RWPE2 (cell line): ENCODE measurements at regions not wholly inside any gene's neighbourhood (a gene's known extent, or its start where the extent isn't known, plus 50 kb on each side); places are given as distances from the start of the nearest gene placed in this dataset.

Experiments used
- ATAC-seq: fragments of 200-7000 bp; cut with Tn5 transposase; 3 replicates; pipeline ENCODE4 v1.9.1; 2021; ENCODE audit warnings: low read depth
- DNase-seq: peaks from one replicate; pipeline ENCODE4 v3.0.0-alpha.2; 2020; ENCODE audit warnings: low spot score
- H3K27ac ChIP-seq: fragments of 450-650 bp; 2 replicates; pipeline ENCODE4 v1.5.1; 2017; ENCODE audit warnings: mild to moderate bottlenecking; ENCODE audit not compliant: poor library complexity, severe bottlenecking
- H3K27me3 ChIP-seq: fragments of 250-450 bp; sonication (Bioruptor Pico); 2 replicates; pipeline ENCODE4 v1.5.1; 2021; ENCODE audit warnings: mild to moderate bottlenecking, moderate library complexity; ENCODE audit not compliant: insufficient read depth, poor library complexity, severe bottlenecking
- H3K36me3 ChIP-seq: fragments of 250-450 bp; sonication (Bioruptor Pico); 2 replicates; pipeline ENCODE4 v1.5.1; 2020; ENCODE audit warnings: low read depth, mild to moderate bottlenecking, moderate library complexity
- H3K4me1 ChIP-seq: fragments of 250-450 bp; sonication (Bioruptor Pico); 2 replicates; pipeline ENCODE4 v1.5.1; 2021; ENCODE audit warnings: mild to moderate bottlenecking, moderate library complexity; ENCODE audit not compliant: insufficient read depth, poor library complexity, severe bottlenecking
- H3K4me3 ChIP-seq: fragments of 250-450 bp; sonication (Bioruptor Pico); 2 replicates; pipeline ENCODE4 v1.5.1; 2021; ENCODE audit warnings: mild to moderate bottlenecking, moderate library complexity; ENCODE audit not compliant: severe bottlenecking
- H3K9me3 ChIP-seq: fragments of 250-450 bp; sonication (Bioruptor Pico); 2 replicates; pipeline ENCODE4 v1.5.1; 2021; ENCODE audit warnings: mild to moderate bottlenecking, moderate library complexity; ENCODE audit not compliant: severe bottlenecking
- TF ChIP-seq, protein P1 (sequence below): fragments of 450-650 bp; IDR thresholded peaks from one replicate; pipeline ENCODE4 v1.5.1; 2017; ENCODE audit warnings: mild to moderate bottlenecking, moderate library complexity; ENCODE audit not compliant: poor library complexity, severe bottlenecking

DNA sequence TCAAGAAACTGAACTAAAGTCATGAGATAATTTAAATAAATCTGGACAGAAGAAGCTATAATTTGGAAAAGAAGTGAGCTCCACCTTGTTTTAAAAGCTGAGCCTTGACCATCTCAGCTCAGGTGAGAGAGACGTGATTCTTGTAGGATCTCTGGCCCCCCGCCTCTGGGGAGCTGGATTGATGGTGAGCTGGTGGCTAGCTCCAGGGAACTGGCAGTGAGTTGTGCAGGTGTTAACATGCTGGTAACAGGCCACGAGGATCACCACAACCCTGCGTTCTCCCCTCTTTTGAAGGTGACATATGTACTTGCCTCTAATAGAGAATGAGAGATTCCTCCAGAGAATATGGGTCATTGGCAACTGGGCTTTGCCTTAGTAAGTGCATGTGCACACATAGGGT is 485.1 kb downstream of the IRS2 start:
- H3K27me3 ChIP-seq, result no peaks in the 10 kb centered on the region
- H3K9me3 ChIP-seq, result no peaks in the 10 kb centered on the region
- H3K36me3 ChIP-seq, result no peaks in the 10 kb centered on the region
- H3K4me1 ChIP-seq, result peaks cover 3% of the 10 kb centered on the region
- H3K4me3 ChIP-seq, result no peak overlapping the region
- ATAC-seq (no peak), DNase-seq (no peak)
- TF ChIP-seq, protein P1, sequence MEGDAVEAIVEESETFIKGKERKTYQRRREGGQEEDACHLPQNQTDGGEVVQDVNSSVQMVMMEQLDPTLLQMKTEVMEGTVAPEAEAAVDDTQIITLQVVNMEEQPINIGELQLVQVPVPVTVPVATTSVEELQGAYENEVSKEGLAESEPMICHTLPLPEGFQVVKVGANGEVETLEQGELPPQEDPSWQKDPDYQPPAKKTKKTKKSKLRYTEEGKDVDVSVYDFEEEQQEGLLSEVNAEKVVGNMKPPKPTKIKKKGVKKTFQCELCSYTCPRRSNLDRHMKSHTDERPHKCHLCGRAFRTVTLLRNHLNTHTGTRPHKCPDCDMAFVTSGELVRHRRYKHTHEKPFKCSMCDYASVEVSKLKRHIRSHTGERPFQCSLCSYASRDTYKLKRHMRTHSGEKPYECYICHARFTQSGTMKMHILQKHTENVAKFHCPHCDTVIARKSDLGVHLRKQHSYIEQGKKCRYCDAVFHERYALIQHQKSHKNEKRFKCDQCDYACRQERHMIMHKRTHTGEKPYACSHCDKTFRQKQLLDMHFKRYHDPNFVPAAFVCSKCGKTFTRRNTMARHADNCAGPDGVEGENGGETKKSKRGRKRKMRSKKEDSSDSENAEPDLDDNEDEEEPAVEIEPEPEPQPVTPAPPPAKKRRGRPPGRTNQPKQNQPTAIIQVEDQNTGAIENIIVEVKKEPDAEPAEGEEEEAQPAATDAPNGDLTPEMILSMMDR, result no peak
- H3K27ac ChIP-seq, result no peak overlapping the region

DNA sequence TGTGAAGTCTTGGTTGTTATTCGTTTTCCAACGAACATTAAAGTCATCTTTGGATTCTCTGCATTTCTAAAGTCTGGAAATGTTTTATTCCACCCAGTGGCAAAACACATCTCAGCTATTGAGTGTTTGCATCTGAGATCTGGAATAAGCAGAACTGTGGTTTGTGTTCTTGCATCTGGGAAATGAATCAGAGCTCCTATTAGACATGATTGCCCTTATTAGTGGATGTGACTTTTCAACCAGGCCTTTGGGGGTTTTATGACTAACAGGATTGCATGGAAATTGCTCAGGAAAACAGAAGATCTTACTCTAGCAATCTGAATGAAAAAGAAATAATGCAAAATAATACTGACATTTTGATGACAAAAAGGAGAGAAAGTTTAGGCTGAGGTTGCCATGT is 488.8 kb downstream of the IRS2 start:
- TF ChIP-seq, protein P1, result no peak
- Histone ChIP-seq H3K9me3 (peaks cover 2% of the 10 kb centered on the region), H3K27ac (no peak overlapping the region), H3K4me3 (no peak overlapping the region), H3K4me1 (peaks cover 3% of the 10 kb centered on the region), H3K27me3 (no peaks in the 10 kb centered on the region), H3K36me3 (no peaks in the 10 kb centered on the region)
- peak; percentile 38; the same call in 1 of the 3 replicates for ATAC-seq
- no peak for DNase-seq

DNA sequence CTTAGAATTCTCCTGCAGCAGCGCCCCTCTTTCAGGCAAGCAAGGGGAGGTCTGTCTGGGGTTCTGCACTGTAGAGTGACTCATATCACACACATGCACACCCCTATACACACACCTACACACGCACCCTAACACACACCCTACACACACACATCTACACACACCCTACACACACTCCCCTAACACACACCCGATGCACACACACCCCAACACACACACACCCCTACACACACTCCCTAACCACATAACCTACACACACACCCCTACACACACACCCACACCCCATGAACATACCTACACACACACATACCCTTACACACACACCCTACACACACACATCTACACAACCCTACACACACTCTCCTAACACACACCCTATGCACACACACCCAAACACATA is 493.2 kb downstream of the IRS2 start:
- H3K27me3 ChIP-seq, result no peaks in the 10 kb centered on the region
- no peak for ATAC-seq
- TF ChIP-seq, protein P1, result no peak
- peaks cover 2% of the 10 kb centered on the region for H3K9me3 ChIP-seq
- H3K4me1 ChIP-seq, result peaks cover 3% of the 10 kb centered on the region
- DNase-seq, result no peak
- no peak overlapping the region for H3K27ac ChIP-seq
- no peaks in the 10 kb centered on the region for H3K36me3 ChIP-seq
- no peak overlapping the region for H3K4me3 ChIP-seq

DNA sequence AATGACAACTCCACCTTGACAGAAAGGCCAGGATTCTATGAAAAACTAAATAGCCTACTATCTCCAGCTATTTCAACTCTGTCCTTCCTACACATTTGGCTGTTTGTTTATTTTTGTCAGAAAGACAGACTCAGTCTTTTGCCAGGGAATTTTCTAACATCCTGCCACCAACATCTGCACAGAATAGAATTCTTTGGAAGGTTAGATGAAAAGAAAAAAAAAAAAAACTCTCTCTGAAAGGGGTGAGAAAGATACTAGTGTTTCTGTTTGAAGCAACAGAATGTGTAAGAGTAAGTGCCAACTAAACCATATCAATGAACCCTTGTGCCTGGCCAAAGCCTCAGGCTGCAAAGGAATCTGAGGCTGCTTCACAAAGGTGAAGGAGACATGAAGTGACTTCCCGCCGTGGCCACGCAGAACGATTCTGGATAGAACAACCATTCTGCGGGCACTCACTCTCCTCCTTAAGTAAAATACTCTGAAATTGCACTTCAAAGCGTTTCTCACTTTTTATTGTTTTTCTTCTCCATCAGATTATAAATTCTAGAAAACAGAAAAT is 498.2 kb downstream of the IRS2 start:
- DNase-seq, result no peak
- TF ChIP-seq, protein P1, result no peak
- Histone ChIP-seq H3K9me3 (no peaks in the 10 kb centered on the region), H3K27me3 (no peaks in the 10 kb centered on the region), H3K4me1 (no peaks in the 10 kb centered on the region), H3K4me3 (no peak overlapping the region), H3K36me3 (no peaks in the 10 kb centered on the region), H3K27ac (no peak overlapping the region)
- ATAC-seq, result no peak

DNA sequence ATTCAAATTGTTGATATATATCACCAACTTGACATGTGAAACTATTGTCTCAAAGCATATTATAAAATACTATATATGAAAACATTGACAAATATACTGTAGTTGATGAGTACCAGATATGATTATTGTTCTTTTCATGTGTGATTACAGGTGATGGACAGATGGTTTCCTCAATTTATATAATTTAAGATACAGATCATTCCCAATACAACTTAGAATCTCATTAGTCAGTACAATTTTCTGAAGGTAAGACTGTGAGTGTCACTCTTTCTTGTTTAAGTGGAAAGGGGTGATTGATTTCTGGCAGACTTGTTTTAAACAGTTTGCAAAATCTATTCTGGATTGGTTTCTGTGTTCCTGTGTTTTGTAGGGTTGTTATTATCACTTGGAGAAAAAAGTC is 498.8 kb downstream of the IRS2 start:
- H3K9me3 ChIP-seq, result no peaks in the 10 kb centered on the region
- no peak for DNase-seq
- H3K4me3 ChIP-seq, result no peak overlapping the region
- H3K27me3 ChIP-seq, result no peaks in the 10 kb centered on the region
- no peak overlapping the region for H3K27ac ChIP-seq
- TF ChIP-seq, protein P1, result no peak
- no peaks in the 10 kb centered on the region for H3K4me1 ChIP-seq
- ATAC-seq, result no peak
- no peaks in the 10 kb centered on the region for H3K36me3 ChIP-seq
